ENCODE measurements at regions not wholly inside any gene's neighbourhood (a gene's known extent, or its start where the extent isn't known, plus 50 kb on each side); places are given as distances from the start of the nearest gene placed in this dataset.

GRCh38 chr3:187902041-187902471 lies 156.8 kb upstream of the BCL6 start:
- DNase-seq, result no peak

- no peak for DNase-seq
Measured at GRCh38 chr3:187902936-187903335, 157.7 kb upstream of the BCL6 start.

GRCh38 chr3:187903697-187904096 lies 158.4 kb upstream of the BCL6 start:
- DNase-seq, result no peak

GRCh38 chr3:187906416-187906815 lies 161.1 kb upstream of the BCL6 start:
- DNase-seq, result no peak

- DNase-seq, result no peak
Measured at GRCh38 chr3:187906920-187907319, 161.7 kb upstream of the BCL6 start.

- DNase-seq, result no peak
Measured at GRCh38 chr3:187909866-187910265, 164.6 kb upstream of the BCL6 start.

GRCh38 chr3:187912007-187912406 lies 166.7 kb upstream of the BCL6 start:
- no peak for DNase-seq

GRCh38 chr3:187913617-187914033 lies 168.4 kb upstream of the BCL6 start:
- DNase-seq, result no peak

- DNase-seq, result no peak
Measured at GRCh38 chr3:187914231-187914630, 169.0 kb upstream of the BCL6 start.

GRCh38 chr3:187916072-187916471 lies 170.8 kb upstream of the BCL6 start:
- no peak for DNase-seq

GRCh38 chr3:187918081-187918644 lies 172.9 kb upstream of the BCL6 start:
- DNase-seq, result no peak

- DNase-seq, result no peak
Measured at GRCh38 chr3:187919048-187919447, 173.8 kb upstream of the BCL6 start.

- DNase-seq, result no peak
Measured at GRCh38 chr3:187919544-187919943, 174.3 kb upstream of the BCL6 start.

- no peak for DNase-seq
Measured at GRCh38 chr3:187920030-187920429, 174.8 kb upstream of the BCL6 start.

GRCh38 chr3:187920913-187921312 lies 175.6 kb upstream of the BCL6 start:
- no peak for DNase-seq

GRCh38 chr3:187921391-187922074 lies 176.3 kb upstream of the BCL6 start:
- DNase-seq, result no peak

- no peak for DNase-seq
Measured at GRCh38 chr3:187922704-187923416, 177.6 kb upstream of the BCL6 start.

- no peak for DNase-seq
Measured at GRCh38 chr3:187924651-187925050, 179.4 kb upstream of the BCL6 start.

GRCh38 chr3:187925326-187925725 lies 180.1 kb upstream of the BCL6 start:
- DNase-seq, result no peak

- no peak for DNase-seq
Measured at GRCh38 chr3:187926620-187927019, 181.4 kb upstream of the BCL6 start.

- no peak for DNase-seq
Measured at GRCh38 chr3:187927565-187927964, 182.3 kb upstream of the BCL6 start.

GRCh38 chr3:187929112-187929816 lies 184.0 kb upstream of the BCL6 start:
- no peak for DNase-seq

GRCh38 chr3:187930021-187930420 lies 184.8 kb upstream of the BCL6 start:
- no peak for DNase-seq

GRCh38 chr3:187931101-187931500 lies 185.8 kb upstream of the BCL6 start:
- no peak for DNase-seq

All from GOT3 (cell line).